A549 (cell line): ENCODE measurements at regions not wholly inside any gene's neighbourhood (a gene's known extent, or its start where the extent isn't known, plus 50 kb on each side); places are given as distances from the start of the nearest gene placed in this dataset.
"Not testable (repeated sequence)": the region's sequence is repeated elsewhere in the genome, so short reads cannot be mapped to it uniquely, and the experiment has no call there.

ENCODE experiments used
- ATAC-seq, 2 experiments: fragments of 200-7000 bp in 1 of 2; fragments of >200 bp in 1 of 2; cut with Nextera tagmentation in 1 of 2; cut with Tn5 transposase in 1 of 2; 3 replicates each; pipeline versions ENCODE4 v1.8.0 to v1.9.1; 2018 to 2020; ENCODE audit warnings: mild to moderate bottlenecking in 1 of 2, moderate library complexity in 1 of 2
- CTCF ChIA-PET: fragments of 300-600 bp; sonication (Branson Sonifier 250); formaldehyde crosslinking; extraction: SDS; loops from one replicate; lab custom pipeline; 2021; ENCODE audit warnings: antibody characterized with exemption, inconsistent platforms; lab: Yijun Ruan, JAX
- POLR2A ChIA-PET: fragments of 350-600 bp; formaldehyde crosslinking; extraction: SDS; loops from one replicate; lab custom pipeline; 2021; ENCODE audit warnings: antibody characterized with exemption, inconsistent platforms; lab: Yijun Ruan, JAX
- DNase-seq, 2 experiments: peaks; one replicate each; pipeline versions ENCODE4 v3.0.0 to v3.0.0-alpha.2; 2011 to 2016; ENCODE audit warnings: low read depth in 1 of 2, low spot score in 1 of 2
- FAIRE-seq: peaks from 2 replicates; lab custom pipeline; 2011; peaks lifted over from hg19 to GRCh38; lab: Jason Lieb, UNC
- H3K27ac ChIP-seq, 2 experiments: fragments of >200 bp; sonication (Bioruptor Twin); formaldehyde crosslinking; 3 replicates each; pipeline ENCODE4 v1.5.1; 2016 to 2017
- H3K4me1 ChIP-seq: fragments of >200 bp; sonication (Bioruptor Twin); formaldehyde crosslinking; 3 replicates; pipeline ENCODE4 v1.6.1; 2016
- H3K4me2 ChIP-seq: fragments of >200 bp; sonication (Bioruptor Twin); formaldehyde crosslinking; 3 replicates; pipeline ENCODE4 v1.6.1; 2016
- H3K4me3 ChIP-seq: fragments of >200 bp; sonication (Bioruptor Twin); formaldehyde crosslinking; 3 replicates; pipeline ENCODE4 v1.5.1; 2016
- H3K9me3 ChIP-seq: fragments of >200 bp; sonication (Bioruptor Twin); formaldehyde crosslinking; 3 replicates; pipeline ENCODE4 v1.6.1; 2016
- BHLHE40 ChIP-seq: IDR thresholded peaks from 2 replicates; pipeline ENCODE4 v1.6.1; 2012; ENCODE audit warnings: low read depth, low read length, inconsistent platforms
- CHD4 ChIP-seq: fragments of 200-600 bp; sonication (generic); IDR thresholded peaks from 2 replicates; pipeline ENCODE4 v1.6.1; 2016; ENCODE audit warnings: antibody characterized with exemption, mild to moderate bottlenecking, borderline replicate concordance
- E2F6 ChIP-seq: IDR thresholded peaks from 2 replicates; pipeline ENCODE4 v1.6.1; 2012; ENCODE audit warnings: low read depth, borderline replicate concordance
- FOSL2 ChIP-seq, 2 experiments: fragments of 450-650 bp in 1 of 2; fragments of >200 bp in 1 of 2; sonication (Bioruptor Twin) in 1 of 2; formaldehyde crosslinking; IDR thresholded peaks; 2 replicates each; pipeline versions ENCODE4 v1.5.0 to v1.6.1; 2016 to 2020; ENCODE audit warnings: mild to moderate bottlenecking in 1 of 2, moderate library complexity in 1 of 2
- KDM1A ChIP-seq: fragments of 200-600 bp; sonication (generic); IDR thresholded peaks from 2 replicates; pipeline ENCODE4 v1.6.1; 2016; ENCODE audit warnings: low read depth, mild to moderate bottlenecking
- NFE2L2 ChIP-seq: fragments of 150-350 bp; conservative IDR thresholded peaks from 2 replicates; pipeline ENCODE4 v1.6.1; 2014; ENCODE audit warnings: low read length
- NR3C1 ChIP-seq: fragments of >200 bp; sonication (Bioruptor Twin); formaldehyde crosslinking; IDR thresholded peaks from 3 replicates; pipeline ENCODE4 v1.6.1; 2017
- PBX3 ChIP-seq: IDR thresholded peaks from 2 replicates; pipeline ENCODE4 v1.6.1; 2012
- PHF8 ChIP-seq: fragments of 200-600 bp; sonication (generic); IDR thresholded peaks from 2 replicates; pipeline ENCODE4 v1.6.1; 2016; ENCODE audit warnings: low read depth, mild to moderate bottlenecking, antibody characterized with exemption, moderate library complexity, borderline replicate concordance
- RAD21 ChIP-seq, 2 experiments: fragments of >200 bp in 1 of 2; sonication (Bioruptor Twin) in 1 of 2; formaldehyde crosslinking in 1 of 2; IDR thresholded peaks in 1 of 2; conservative IDR thresholded peaks in 1 of 2; 2 replicates in 1 of 2; 3 replicates in 1 of 2; pipeline ENCODE4 v1.6.1; 2012 to 2018; ENCODE audit warnings: inconsistent platforms in 1 of 2
- RCOR1 ChIP-seq: fragments of 150-350 bp; IDR thresholded peaks from 2 replicates; pipeline ENCODE4 v1.6.1; 2014; ENCODE audit warnings: antibody characterized with exemption, low read length, low read depth
- RFX5 ChIP-seq: fragments of 450-650 bp; IDR thresholded peaks from 2 replicates; pipeline ENCODE4 v1.7.1; 2014; ENCODE audit warnings: antibody characterized with exemption, mild to moderate bottlenecking, moderate library complexity
- RNF2 ChIP-seq: fragments of 200-600 bp; sonication (generic); IDR thresholded peaks from 2 replicates; pipeline ENCODE4 v1.6.1; 2016; ENCODE audit warnings: low read depth, mild to moderate bottlenecking, antibody characterized with exemption, moderate library complexity, borderline replicate concordance
- SMC3 ChIP-seq: fragments of >200 bp; sonication (Bioruptor Twin); formaldehyde crosslinking; IDR thresholded peaks from 3 replicates; pipeline ENCODE4 v1.6.1; 2018; ENCODE audit warnings: inconsistent platforms
- TP53 ChIP-seq: fragments of 250-450 bp; sonication (Bioruptor Pico); IDR thresholded peaks from 2 replicates; pipeline ENCODE4 v1.5.0; 2021; ENCODE audit warnings: mild to moderate bottlenecking, moderate library complexity
- USF2 ChIP-seq: fragments of 450-650 bp; IDR thresholded peaks from 2 replicates; pipeline ENCODE4 v1.6.1; 2014; ENCODE audit warnings: antibody characterized with exemption
- ZC3H11A ChIP-seq: fragments of 450-650 bp; IDR thresholded peaks from 2 replicates; pipeline ENCODE4 v1.6.1; 2014; ENCODE audit warnings: antibody characterized with exemption, mild to moderate bottlenecking
- ZFP36 ChIP-seq: fragments of 450-650 bp; IDR thresholded peaks from 2 replicates; pipeline ENCODE4 v1.6.1; 2014; ENCODE audit warnings: borderline replicate concordance; ENCODE audit not compliant: partially characterized antibody
- ZSCAN20 ChIP-seq: fragments of 250-450 bp; sonication (Bioruptor Pico); IDR thresholded peaks from 2 replicates; pipeline ENCODE4 v1.8.0; 2022; ENCODE audit warnings: mild to moderate bottlenecking, moderate library complexity
- WGBS: methylation state at CpG from one replicate; pipeline ENCODE4 v1.1.6; 2017; ENCODE audit errors: missing lambda C conversion rate; 5-methylcytosine and 5-hydroxymethylcytosine counted together
- TF ChIP-seq, protein P1 (sequence below): IDR thresholded peaks from 2 replicates; pipeline ENCODE4 v1.6.1; 2012

DNA sequence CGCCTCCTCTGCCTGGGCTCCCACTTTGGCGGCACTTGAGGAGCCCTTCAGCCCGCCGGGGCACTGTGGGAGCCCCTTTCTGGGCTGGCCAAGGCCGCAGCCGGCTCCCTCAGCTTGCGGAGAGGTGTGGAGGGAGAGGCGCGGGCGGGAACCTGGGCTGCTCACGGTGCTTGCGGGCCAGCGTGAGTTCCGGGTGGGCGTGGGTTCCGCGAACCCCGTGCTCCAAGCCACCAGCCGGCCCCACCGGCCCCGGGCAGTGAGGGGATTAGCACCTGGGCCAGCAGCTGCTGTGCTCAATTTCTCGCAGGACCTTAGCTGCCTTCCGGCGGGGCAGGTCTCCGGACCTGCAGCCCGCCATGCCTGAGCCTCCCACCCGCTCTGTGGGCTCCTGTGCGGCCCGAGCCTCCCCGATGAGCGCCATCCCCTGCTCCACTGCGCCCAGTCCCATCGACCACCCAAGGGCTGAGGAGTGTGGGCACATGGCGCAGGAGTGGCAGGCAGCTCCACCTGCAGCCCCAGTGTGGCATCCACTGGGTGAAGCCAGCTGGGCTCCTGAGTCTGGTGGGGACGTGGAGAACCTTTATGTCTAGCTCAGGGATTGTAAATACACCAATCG lies 327.7 kb downstream of the ADAMTS20 start:
- WGBS: 51% methylated on average over 29 of the region's 36 CpGs
- POLR2A ChIA-PET, H3K27ac ChIP-seq, ATAC-seq, H3K9me3 ChIP-seq, DNase-seq, H3K4me3 ChIP-seq, CTCF ChIA-PET, FAIRE-seq, H3K4me1 ChIP-seq, H3K4me2 ChIP-seq: not testable (repeated sequence)

- no peak overlapping the region for H3K27ac ChIP-seq
- ChIA-PET POLR2A (no interaction called here), CTCF (no interaction called here)
- 43% methylated on average over 3 of the region's 3 CpGs for WGBS
- ATAC-seq: no peak
- H3K9me3 ChIP-seq: no peaks in the 10 kb centered on the region; the same call in 2 of the 3 replicates
- no peaks in the 10 kb centered on the region for H3K4me1 ChIP-seq
- H3K4me2 ChIP-seq: no peak overlapping the region
- no peak overlapping the region for H3K4me3 ChIP-seq
- no peak for FAIRE-seq
- TF ChIP-seq FOSL2 (IDR thresholded peaks at IDR 0.05) (no peak), FOSL2 (CRISPR knock-in tag; IDR thresholded peaks at IDR 0.05) (no peak), TP53 (CRISPR knock-in tag) (no peak), RAD21 (conservative IDR thresholded peaks at IDR 0.05 in 1 of 2, IDR thresholded peaks at IDR 0.05 in 1 of 2) (no peak)
- DNase-seq: no peak
Observed at GRCh38 chr12:43222796-43223195, 329.2 kb downstream of the ADAMTS20 start.

- ChIA-PET POLR2A (no interaction called here), CTCF (no interaction called here)
- 31% methylated on average over 4 of the region's 4 CpGs for WGBS
- Histone ChIP-seq H3K4me3 (no peak overlapping the region), H3K27ac (no peak overlapping the region), H3K4me1 (no peaks in the 10 kb centered on the region), H3K9me3 (no peaks in the 10 kb centered on the region), H3K4me2 (no peak overlapping the region)
- TF ChIP-seq ZFP36 (no peak), ZSCAN20 (CRISPR knock-in tag) (no peak), NFE2L2 (no peak)
- no peak for FAIRE-seq
- no peak for DNase-seq
- ATAC-seq: no peak
Observed at GRCh38 chr12:43221216-43221615, 330.8 kb downstream of the ADAMTS20 start.

GRCh38 chr12:43216490-43216889 lies 335.5 kb downstream of the ADAMTS20 start:
- CTCF ChIA-PET: no interaction called here
- Histone ChIP-seq H3K4me2 (no peak overlapping the region), H3K4me1 (no peaks in the 10 kb centered on the region), H3K27ac (no peak overlapping the region), H3K9me3 (no peaks in the 10 kb centered on the region), H3K4me3 (no peak overlapping the region)
- DNase-seq: no peak
- POLR2A ChIA-PET: no interaction called here
- ATAC-seq: no peak
- no peak for FAIRE-seq
- 33% methylated on average over 1 of the region's 1 CpG for WGBS
- TF ChIP-seq PBX3 (no peak), RFX5 (no peak), CHD4 (no peak)

DNA sequence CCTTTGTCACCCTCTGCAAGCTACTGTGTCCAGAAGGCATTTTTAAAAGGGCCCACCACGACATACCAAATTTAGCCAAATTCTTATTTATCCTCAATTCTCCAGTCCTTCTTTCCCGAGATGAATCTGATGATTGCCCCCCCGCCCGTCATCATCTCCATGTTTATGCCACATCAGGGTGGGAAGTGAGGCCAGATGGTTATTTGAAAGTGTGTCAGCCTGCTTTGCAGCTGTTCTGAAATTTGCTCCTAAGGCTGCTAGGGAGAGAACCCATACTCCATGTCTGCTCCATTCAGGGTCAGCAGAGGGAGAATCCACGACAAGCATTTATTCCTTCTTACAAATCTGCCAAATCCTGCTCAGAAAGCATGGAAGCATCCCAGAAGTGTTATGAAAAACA lies 337.8 kb downstream of the ADAMTS20 start:
- Histone ChIP-seq H3K9me3 (no peaks in the 10 kb centered on the region), H3K4me2 (no peak overlapping the region)
- POLR2A ChIA-PET: no interaction called here
- no peak for ATAC-seq
- no peak for TF ChIP-seq NR3C1
- TF ChIP-seq, protein P1, sequence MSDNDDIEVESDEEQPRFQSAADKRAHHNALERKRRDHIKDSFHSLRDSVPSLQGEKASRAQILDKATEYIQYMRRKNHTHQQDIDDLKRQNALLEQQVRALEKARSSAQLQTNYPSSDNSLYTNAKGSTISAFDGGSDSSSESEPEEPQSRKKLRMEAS: no peak
- TF ChIP-seq PHF8: no peak
- TF ChIP-seq E2F6: no peak
- no peak for TF ChIP-seq KDM1A
- no peak for TF ChIP-seq USF2
- no peak for TF ChIP-seq ZC3H11A
- no peak for TF ChIP-seq RNF2
- TF ChIP-seq SMC3: no peak
- no peak for TF ChIP-seq BHLHE40
- no peak for TF ChIP-seq RCOR1
- TF ChIP-seq, all 56 proteins: peak for 0
- Histone ChIP-seq H3K4me1 (no peaks in the 10 kb centered on the region), H3K27ac (no peak overlapping the region), H3K4me3 (no peak overlapping the region)
- WGBS: 19% methylated on average over 5 of the region's 5 CpGs
- DNase-seq: no peak
- FAIRE-seq: no peak
- CTCF ChIA-PET: no interaction called here
